ENCODE measurements at regions not wholly inside any gene's neighbourhood (a gene's known extent, or its start where the extent isn't known, plus 50 kb on each side); places are given as distances from the start of the nearest gene placed in this dataset.

DNA sequence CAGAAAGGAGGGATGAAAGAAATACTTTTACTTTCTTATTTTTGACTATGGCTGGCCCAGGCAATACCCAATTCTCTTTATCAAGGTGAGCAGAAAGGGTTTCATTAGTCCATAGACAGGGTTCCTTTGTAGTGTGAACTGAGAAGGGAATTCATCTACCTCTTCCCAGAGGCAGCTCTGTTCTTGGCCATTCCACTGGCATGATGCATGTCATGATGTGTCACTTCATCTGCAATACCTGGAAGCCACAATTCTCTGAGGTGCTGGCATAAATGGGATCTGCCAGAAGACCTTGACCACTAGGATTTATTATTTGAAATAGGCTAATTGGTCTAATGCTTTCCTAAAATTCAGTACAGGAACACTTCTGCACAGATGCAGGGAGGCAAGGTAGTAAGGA, 542.8 kb downstream of the RFC3 start:
- H3K27ac ChIP-seq: no peak overlapping the region
- TF ChIP-seq, protein P1, sequence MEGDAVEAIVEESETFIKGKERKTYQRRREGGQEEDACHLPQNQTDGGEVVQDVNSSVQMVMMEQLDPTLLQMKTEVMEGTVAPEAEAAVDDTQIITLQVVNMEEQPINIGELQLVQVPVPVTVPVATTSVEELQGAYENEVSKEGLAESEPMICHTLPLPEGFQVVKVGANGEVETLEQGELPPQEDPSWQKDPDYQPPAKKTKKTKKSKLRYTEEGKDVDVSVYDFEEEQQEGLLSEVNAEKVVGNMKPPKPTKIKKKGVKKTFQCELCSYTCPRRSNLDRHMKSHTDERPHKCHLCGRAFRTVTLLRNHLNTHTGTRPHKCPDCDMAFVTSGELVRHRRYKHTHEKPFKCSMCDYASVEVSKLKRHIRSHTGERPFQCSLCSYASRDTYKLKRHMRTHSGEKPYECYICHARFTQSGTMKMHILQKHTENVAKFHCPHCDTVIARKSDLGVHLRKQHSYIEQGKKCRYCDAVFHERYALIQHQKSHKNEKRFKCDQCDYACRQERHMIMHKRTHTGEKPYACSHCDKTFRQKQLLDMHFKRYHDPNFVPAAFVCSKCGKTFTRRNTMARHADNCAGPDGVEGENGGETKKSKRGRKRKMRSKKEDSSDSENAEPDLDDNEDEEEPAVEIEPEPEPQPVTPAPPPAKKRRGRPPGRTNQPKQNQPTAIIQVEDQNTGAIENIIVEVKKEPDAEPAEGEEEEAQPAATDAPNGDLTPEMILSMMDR (conservative IDR thresholded peaks at IDR 0.05; ENCODE audit: low read depth): no peak
- DNase-seq (ENCODE audit: low spot score): no peak
- CTCF ChIA-PET: interaction anchor here (0.7 kb wide), 1 partner anchor 27 kb away, joined by 3 read pairs; no protein-coding TSS in a partner anchor
- POLR2A ChIA-PET (ENCODE audit: low non-redundant PET): no interaction called here

DNA sequence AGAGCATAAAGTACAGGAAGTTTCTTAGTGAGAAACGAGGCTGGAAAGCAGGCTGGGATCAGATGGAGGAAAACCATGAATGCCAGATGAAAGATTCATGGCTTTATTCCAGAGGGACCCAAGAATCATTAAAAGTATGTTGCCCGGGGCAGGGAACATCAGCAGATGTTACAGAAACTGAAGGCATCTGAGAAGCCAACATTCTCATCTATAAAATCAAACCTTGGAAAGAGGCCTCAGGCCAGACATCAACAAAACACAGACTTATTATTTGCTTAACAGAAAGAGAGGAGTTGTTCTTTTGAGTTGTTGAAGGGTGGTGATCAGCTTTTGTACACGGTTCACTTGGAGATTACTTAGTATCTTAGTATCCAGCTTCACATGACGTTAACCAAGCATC, 543.6 kb downstream of the RFC3 start:
- H3K27ac ChIP-seq: no peak overlapping the region
- DNase-seq (ENCODE audit: low spot score): no peak
- TF ChIP-seq, protein P1 (conservative IDR thresholded peaks at IDR 0.05; ENCODE audit: low read depth): no peak
- ChIA-PET POLR2A (ENCODE audit: low non-redundant PET) (no interaction called here), CTCF (no interaction called here)

DNA sequence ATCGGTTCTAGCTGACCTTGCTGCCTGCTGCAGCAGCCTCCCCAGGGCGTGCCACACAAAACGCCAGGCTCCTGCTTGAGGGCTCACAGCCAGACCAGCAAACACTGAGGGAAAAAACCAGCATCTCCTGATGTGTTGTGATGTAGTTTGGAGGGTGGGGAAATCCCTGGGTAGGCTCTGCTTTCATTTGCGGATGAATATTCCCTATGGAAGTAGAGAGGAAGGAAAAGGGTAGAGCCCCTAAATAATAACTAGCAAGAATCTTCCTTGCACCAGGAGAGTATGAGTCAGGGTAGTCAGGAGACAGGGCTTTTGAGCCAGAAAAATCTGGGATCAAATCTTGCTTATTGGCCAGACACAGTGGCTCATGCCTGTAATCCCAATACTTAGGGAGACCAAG, 545.3 kb downstream of the RFC3 start:
- no peak for DNase-seq (ENCODE audit: low spot score)
- ChIA-PET CTCF (no interaction called here), POLR2A (ENCODE audit: low non-redundant PET) (no interaction called here)
- TF ChIP-seq, protein P1 (conservative IDR thresholded peaks at IDR 0.05; ENCODE audit: low read depth): no peak
- no peak overlapping the region for H3K27ac ChIP-seq

DNA sequence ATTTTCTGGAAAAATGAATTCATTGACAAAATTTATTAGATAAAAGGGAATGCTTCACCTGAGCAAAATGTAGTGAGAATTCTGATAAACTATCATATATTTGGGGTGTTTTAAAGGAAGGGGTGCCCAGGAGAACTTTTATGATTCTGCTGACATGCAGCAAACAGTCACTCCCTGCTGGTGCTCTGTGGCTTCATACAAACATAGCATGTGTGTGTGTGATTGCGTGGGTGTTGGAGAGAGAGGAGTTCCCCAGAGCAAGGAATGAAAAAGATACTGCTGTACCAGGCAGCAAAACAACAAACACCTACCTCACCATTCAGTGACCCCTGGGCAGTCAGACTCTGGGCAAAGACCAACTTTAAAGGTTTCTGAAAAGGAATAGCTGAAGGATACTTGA, 546.7 kb downstream of the RFC3 start:
- DNase-seq (ENCODE audit: low spot score): no peak
- TF ChIP-seq, protein P1 (conservative IDR thresholded peaks at IDR 0.05; ENCODE audit: low read depth): no peak
- CTCF ChIA-PET: no interaction called here
- H3K27ac ChIP-seq: no peak overlapping the region
- POLR2A ChIA-PET (ENCODE audit: low non-redundant PET): no interaction called here

DNA sequence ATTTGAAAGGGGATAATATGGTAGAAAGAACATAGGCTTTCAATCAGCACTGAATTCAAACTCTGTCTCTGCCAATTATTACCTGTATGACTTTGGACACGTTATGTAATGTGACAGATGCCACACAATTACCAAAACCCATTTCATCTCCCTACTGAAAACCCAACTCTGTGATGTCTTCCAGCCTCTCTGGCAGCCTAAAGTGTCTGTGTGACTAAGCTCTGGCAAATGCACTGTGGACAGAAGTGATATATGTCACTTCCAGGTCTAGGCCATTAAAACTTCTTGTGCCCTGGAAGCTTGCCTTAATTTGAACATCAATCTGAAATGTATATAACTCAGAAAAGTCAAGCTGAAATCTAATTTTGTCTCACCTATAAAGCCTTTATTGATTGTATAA, 552.0 kb downstream of the RFC3 start:
- DNase-seq (ENCODE audit: low spot score): no peak

GRCh38 chr13:34371108-34371507, 553.2 kb downstream of the RFC3 start:
- ChIA-PET CTCF (interaction anchor here (0.5 kb wide), 1 partner anchor 18 kb away, joined by 3 read pairs; no protein-coding TSS in a partner anchor), POLR2A (ENCODE audit: low non-redundant PET) (no interaction called here)
- no peak for DNase-seq (ENCODE audit: low spot score)
- no peak overlapping the region for H3K27ac ChIP-seq
- TF ChIP-seq, protein P1 (conservative IDR thresholded peaks at IDR 0.05; ENCODE audit: low read depth): no peak

More for the DNA sequence above, 552.0 kb downstream of the RFC3 start:
- TF ChIP-seq, protein P1 (conservative IDR thresholded peaks at IDR 0.05; ENCODE audit: low read depth): no peak
- ChIA-PET POLR2A (ENCODE audit: low non-redundant PET) (no interaction called here), CTCF (interaction anchor here (1.0 kb wide), 1 partner anchor 16 kb away, joined by 3 read pairs; no protein-coding TSS in a partner anchor)
- no peak overlapping the region for H3K27ac ChIP-seq

Data from RWPE1 (cell line).